A673 (cell line): ENCODE measurements at regions not wholly inside any gene's neighbourhood (a gene's known extent, or its start where the extent isn't known, plus 50 kb on each side); places are given as distances from the start of the nearest gene placed in this dataset.

Experiments used
- BruUV-seq: library from RNA; stranded (reverse); fragments of 400-500 nt; replicated peaks from 2 replicates; lab custom pipeline; 2021; lab: Mats Ljungman, UMichigan
- CTCF ChIA-PET: fragments of 300-600 bp; sonication (Branson Sonifier 250); formaldehyde crosslinking; loops from one replicate; lab custom pipeline; 2022; ENCODE audit warnings: antibody characterized with exemption; lab: Charles Lee
- POLR2A ChIA-PET: fragments of 300-600 bp; sonication (Branson Sonifier 250); formaldehyde crosslinking; loops from one replicate; lab custom pipeline; 2022; ENCODE audit warnings: antibody characterized with exemption; ENCODE audit not compliant: low non-redundant PET; lab: Charles Lee
- DNase-seq: peaks from one replicate; pipeline ENCODE4 v3.0.0-alpha.2; 2015; ENCODE audit warnings: low spot score
- H3K27ac ChIP-seq: fragments of 200-600 bp; sonication (generic); 2 replicates; pipeline ENCODE4 v1.5.1; 2016; ENCODE audit warnings: mixed run types, low read depth, mild to moderate bottlenecking, mixed read lengths, antibody characterized with exemption, low read length; ENCODE audit not compliant: poor library complexity, severe bottlenecking
- H3K27me3 ChIP-seq: fragments of 200-600 bp; sonication (generic); replicated peaks from 2 replicates; pipeline ENCODE4 v1.6.1; 2017; ENCODE audit warnings: mixed run types, low read depth, mild to moderate bottlenecking, mixed read lengths, antibody characterized with exemption, low read length; ENCODE audit not compliant: insufficient read depth, poor library complexity
- H3K36me3 ChIP-seq: fragments of 200-600 bp; sonication (generic); 2 replicates; pipeline ENCODE4 v1.6.1; 2016; ENCODE audit warnings: mixed run types, mild to moderate bottlenecking, mixed read lengths, antibody characterized with exemption, low read length; ENCODE audit not compliant: insufficient read depth, poor library complexity, severe bottlenecking
- H3K4me1 ChIP-seq: fragments of 200-600 bp; sonication (generic); 2 replicates; pipeline ENCODE4 v1.6.1; 2017; ENCODE audit warnings: mixed run types, mild to moderate bottlenecking, mixed read lengths, antibody characterized with exemption, low read length; ENCODE audit not compliant: insufficient read depth, poor library complexity, severe bottlenecking
- H3K4me3 ChIP-seq: fragments of 200-600 bp; sonication (generic); 2 replicates; pipeline ENCODE4 v1.5.1; 2016; ENCODE audit warnings: low read depth, mixed run types, mild to moderate bottlenecking, mixed read lengths, low read length; ENCODE audit not compliant: poor library complexity, severe bottlenecking
- H3K9me3 ChIP-seq: fragments of 200-600 bp; sonication (generic); 2 replicates; pipeline ENCODE4 v1.6.1; 2016; ENCODE audit warnings: mixed run types, low read depth, mild to moderate bottlenecking, mixed read lengths, antibody characterized with exemption, low read length; ENCODE audit not compliant: poor library complexity, severe bottlenecking
- CTCF ChIP-seq: fragments of 300-800, 200-600 bp; sonication (generic); conservative IDR thresholded peaks from 2 replicates; pipeline ENCODE4 v1.5.1; 2017; ENCODE audit warnings: low read depth, mild to moderate bottlenecking, antibody characterized with exemption, low read length, moderate library complexity, mixed read lengths
- EZH2 ChIP-seq: fragments of 200-600 bp; sonication (generic); IDR thresholded peaks from 2 replicates; pipeline ENCODE4 v1.6.1; 2017; ENCODE audit warnings: borderline replicate concordance, low read depth, mild to moderate bottlenecking, mixed read lengths, antibody characterized with exemption, low read length; ENCODE audit not compliant: poor library complexity, severe bottlenecking
- intact Hi-C: fragments of 100-400 bp; cut with micrococcal nuclease; formaldehyde crosslinking; loops from one replicate; pipeline ENCODE4 v1.10.0; 2022; ENCODE audit not compliant: unreplicated experiment

DNA sequence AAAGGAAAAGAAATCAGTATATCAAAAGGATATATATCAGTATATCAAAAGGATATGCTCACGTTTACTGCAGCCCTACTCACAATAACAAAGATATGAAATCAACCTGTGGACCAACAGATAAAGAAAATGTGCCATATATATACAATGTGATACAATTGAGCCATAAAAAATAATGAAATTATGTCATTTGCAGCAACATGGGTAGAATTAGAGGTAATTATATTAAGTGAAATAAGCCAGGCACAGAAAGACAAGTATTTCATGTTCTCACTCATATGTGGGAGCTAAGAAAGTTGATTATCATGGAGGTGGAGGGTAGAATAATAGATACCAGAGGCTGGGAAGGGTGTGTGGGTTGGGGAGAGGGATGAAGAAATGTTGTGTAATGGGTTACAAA, 102.9 kb upstream of the MARCKS start:
- ChIA-PET CTCF (no interaction called here), POLR2A (no interaction called here)
- no peaks in the 10 kb centered on the region for H3K36me3 ChIP-seq
- no peaks in the 10 kb centered on the region for H3K27me3 ChIP-seq
- peaks cover 5% of the 10 kb centered on the region for H3K4me1 ChIP-seq
- no TSS peak for BruUV-seq
- intact Hi-C loops: no loop called here
- no peak overlapping the region for H3K27ac ChIP-seq
- no peaks in the 10 kb centered on the region for H3K9me3 ChIP-seq
- TF ChIP-seq CTCF: no peak
- H3K4me3 ChIP-seq: no peak overlapping the region
- DNase-seq: no peak

DNA sequence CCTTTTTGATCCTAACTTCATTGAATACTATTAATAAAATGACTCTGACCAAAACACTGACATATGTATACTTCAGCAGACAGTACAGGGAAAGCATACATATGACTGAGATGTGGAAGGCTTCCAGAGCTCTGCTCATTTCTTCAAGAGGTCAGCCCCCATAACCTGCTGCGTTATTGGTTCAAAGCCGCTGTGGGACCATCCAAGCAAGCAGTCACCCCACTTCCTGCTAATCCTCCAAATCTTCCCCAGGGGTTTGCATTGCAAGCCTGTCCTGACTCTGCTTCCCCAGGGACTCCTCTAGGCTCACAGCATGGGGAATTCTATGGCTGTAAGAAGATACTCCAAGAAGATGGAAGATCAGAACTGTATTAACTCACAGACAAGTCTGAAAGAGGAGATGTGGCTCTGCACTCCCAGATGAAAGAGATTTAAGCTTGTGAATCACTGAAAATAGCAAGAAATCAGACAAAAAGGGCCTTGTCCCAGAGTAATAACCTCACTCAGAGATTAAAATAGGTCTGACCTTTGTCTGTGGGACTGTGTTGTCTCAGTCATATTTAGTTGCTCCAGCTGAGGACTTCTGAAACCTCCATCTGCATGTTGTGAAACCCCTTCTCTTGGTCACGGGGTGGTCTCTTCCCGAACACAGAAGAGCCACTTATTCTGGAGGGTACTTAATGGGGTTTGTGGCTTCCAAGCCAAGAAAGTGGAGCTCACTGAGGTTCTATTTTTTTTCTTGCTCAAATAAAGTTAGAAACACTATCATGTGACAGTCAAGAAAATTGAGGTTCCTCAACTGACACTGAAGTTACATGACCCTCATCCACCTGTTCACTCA, 101.5 kb upstream of the MARCKS start:
- CTCF ChIA-PET: interaction anchor here (0.9 kb wide), 1 partner anchor 103 kb away, joined by 3 read pairs; no protein-coding TSS in a partner anchor
- POLR2A ChIA-PET: no interaction called here
- peaks cover 5% of the 10 kb centered on the region for H3K4me1 ChIP-seq
- H3K27me3 ChIP-seq: no peaks in the 10 kb centered on the region
- no TSS peak for BruUV-seq
- intact Hi-C loops: no loop called here
- no peaks in the 10 kb centered on the region for H3K9me3 ChIP-seq
- no peak overlapping the region for H3K4me3 ChIP-seq
- H3K27ac ChIP-seq: peak overlapping the region; percentile 31
- TF ChIP-seq CTCF: no peak
- DNase-seq: peak; percentile 58
- no peaks in the 10 kb centered on the region for H3K36me3 ChIP-seq

DNA sequence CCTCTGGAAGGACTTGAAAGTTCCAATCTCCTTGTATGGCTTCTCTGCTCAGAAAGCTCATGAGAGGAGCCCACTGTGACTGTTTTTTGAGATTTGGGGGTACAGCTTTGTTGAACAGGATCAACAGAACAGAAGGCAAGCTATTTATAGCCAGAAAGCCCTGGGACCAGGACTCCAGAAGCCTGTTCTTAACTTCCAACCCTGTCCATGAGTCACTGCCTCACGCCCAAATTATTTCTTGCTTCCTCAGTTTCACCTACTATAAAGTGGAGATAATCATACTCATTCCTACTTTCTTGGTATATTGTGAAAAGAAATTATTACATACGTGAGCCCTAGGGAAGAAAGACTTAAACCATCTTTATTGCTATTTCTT, 100.9 kb upstream of the MARCKS start:
- Histone ChIP-seq H3K27ac (peak overlapping the region; percentile 31), H3K4me3 (no peak overlapping the region), H3K4me1 (peaks cover 5% of the 10 kb centered on the region), H3K27me3 (no peaks in the 10 kb centered on the region), H3K9me3 (no peaks in the 10 kb centered on the region), H3K36me3 (no peaks in the 10 kb centered on the region)
- CTCF ChIA-PET: interaction anchor here (0.9 kb wide), 1 partner anchor 103 kb away, joined by 3 read pairs; no protein-coding TSS in a partner anchor
- DNase-seq: no peak
- BruUV-seq: no TSS peak
- no peak for TF ChIP-seq CTCF
- TF ChIP-seq EZH2: no peak
- intact Hi-C loops: no loop called here
- POLR2A ChIA-PET: interaction anchor here (0.6 kb wide), 1 partner anchor 15 kb away, joined by 3 read pairs; no protein-coding TSS in a partner anchor
